ENCODE measurements at regions not wholly inside any gene's neighbourhood (a gene's known extent, or its start where the extent isn't known, plus 50 kb on each side); places are given as distances from the start of the nearest gene placed in this dataset.

- Mint-ChIP-seq H3K36me3 (no peaks in the 10 kb centered on the region), H3K4me3 (no peak overlapping the region), H3K27ac (no peak overlapping the region), H3K27me3 (ENCODE audit: low read depth) (no peaks in the 10 kb centered on the region), H3K9me3 (peaks cover 32% of the 10 kb centered on the region), H3K4me1 (no peaks in the 10 kb centered on the region)
- DNase-seq (ENCODE audit: low spot score in 2 of 2, unreplicated experiment in 2 of 2): no peak
- no peak for TF ChIP-seq CTCF (IDR thresholded peaks at IDR 0.05; ENCODE audit: unreplicated experiment)
Measured at GRCh38 chrX:149060921-149061320, 444.2 kb downstream of the IDS start.

All from mesothelial cell of epicardium (in vitro differentiated cells).